ENCODE measurements at regions not wholly inside any gene's neighbourhood (a gene's known extent, or its start where the extent isn't known, plus 50 kb on each side); places are given as distances from the start of the nearest gene placed in this dataset.

- H3K27me3 Mint-ChIP-seq (ENCODE audit: low read depth): no peaks in the 10 kb centered on the region; the same call in 1 of the 2 replicates
- no peaks in the 10 kb centered on the region for H3K4me1 Mint-ChIP-seq
- H2BK15ac ChIP-seq (ENCODE audit: low read depth, low read length): no peak overlapping the region
- H2BK120ac ChIP-seq (ENCODE audit: low read depth, low read length, poor library complexity, severe bottlenecking): no peak overlapping the region
- H3K79me2 ChIP-seq (ENCODE audit: insufficient read depth, low read length): no peaks in the 10 kb centered on the region
- no peak overlapping the region for H2BK20ac ChIP-seq (ENCODE audit: low read depth, low read length, poor library complexity, severe bottlenecking)
- peaks cover 0 to 5% (median 4%) of the 10 kb centered on the region in 3 experiments; a peak in 4 of 7 replicates for H3K36me3 Mint-ChIP-seq (ENCODE audit: insufficient read depth in 1 of 3, low read depth in 3 of 3)
- no peak overlapping the region for H3K4me3 Mint-ChIP-seq
- no peaks in the 10 kb centered on the region for H4K20me1 ChIP-seq (ENCODE audit: control insufficient read depth, insufficient read depth, insufficient read length)
- H3K4me1 ChIP-seq (ENCODE audit: insufficient read depth, low read length): no peaks in the 10 kb centered on the region
- no peak overlapping the region for H2AK5ac ChIP-seq (ENCODE audit: insufficient read length, low read length)
- H3K9me3 ChIP-seq (ENCODE audit: control insufficient read depth, low read depth, low read length): no peaks in the 10 kb centered on the region
- no peak overlapping the region for H4K5ac ChIP-seq (ENCODE audit: insufficient read length, low read depth, low read length)
- H3T11ph ChIP-seq (ENCODE audit: low read length): no peak overlapping the region
- no peaks in the 10 kb centered on the region for H3K27me3 ChIP-seq (ENCODE audit: insufficient read depth, low read length)
- TF ChIP-seq CTCF (conservative IDR thresholded peaks at IDR 0.05): no peak
- H3K9me3 Mint-ChIP-seq: peaks cover 2 to 7% of the 10 kb centered on the region in 2 experiments; a peak in 2 of 5 replicates
- H3K23me2 ChIP-seq (ENCODE audit: insufficient read length, low read depth, low read length, poor library complexity, severe bottlenecking): no peaks in the 10 kb centered on the region
- no peak overlapping the region for H2AFZ ChIP-seq (ENCODE audit: low read length)
- no peak overlapping the region for H3K14ac ChIP-seq (ENCODE audit: insufficient read depth, low read length)
- H3K9ac ChIP-seq (ENCODE audit: extremely low read depth, insufficient read length, low read length): no peak overlapping the region
- H3K4ac ChIP-seq (ENCODE audit: low read depth, low read length): no peak overlapping the region
- no peak overlapping the region for H3K27ac ChIP-seq (ENCODE audit: insufficient read length, low read depth, low read length)
- H2BK5ac ChIP-seq (ENCODE audit: insufficient read length, low read length): no peak overlapping the region
- H3K27ac Mint-ChIP-seq: no peak overlapping the region
- no peak overlapping the region for H3K18ac ChIP-seq (ENCODE audit: insufficient read length, low read depth, low read length)
- H3K79me1 ChIP-seq (ENCODE audit: insufficient read depth, low read depth, low read length, poor library complexity, severe bottlenecking): no peaks in the 10 kb centered on the region
- no peak overlapping the region for H3K23ac ChIP-seq (ENCODE audit: insufficient read length, low read depth, low read length)
- H3K56ac ChIP-seq (ENCODE audit: insufficient read length, low read depth, low read length): no peak overlapping the region
- WGBS (ENCODE audit: extremely low coverage, insufficient read length, low lambda C conversion rate): no CpG with 5 or more reads among the region's 2 CpGs
- H2BK12ac ChIP-seq (ENCODE audit: insufficient read length, low read depth, low read length): no peak overlapping the region
- DNase-seq: no peak
- no peak overlapping the region for H3K4me2 ChIP-seq (ENCODE audit: insufficient read depth, insufficient read length, low read length)
- no peak overlapping the region for H4K8ac ChIP-seq (replicated peaks; ENCODE audit: insufficient read length, low read depth, low read length)
- H4K91ac ChIP-seq (ENCODE audit: insufficient read length, low read depth, low read length): no peak overlapping the region
Measured at GRCh38 chr13:109606520-109606919, 179.9 kb downstream of the IRS2 start.

Data from H9 (cell line).